HG02588 (cell line): ENCODE measurements at regions not wholly inside any gene's neighbourhood (a gene's known extent, or its start where the extent isn't known, plus 50 kb on each side); places are given as distances from the start of the nearest gene placed in this dataset.
"Not testable (repeated sequence)": the region's sequence is repeated elsewhere in the genome, so short reads cannot be mapped to it uniquely, and the experiment has no call there.

Source experiments
- ATAC-seq: cut with Tn5 transposase; IDR thresholded peaks from one replicate; pipeline ENCODE4 v1.9.1; 2021; ENCODE audit warnings: mild to moderate bottlenecking, moderate library complexity; ENCODE audit not compliant: unreplicated experiment

DNA sequence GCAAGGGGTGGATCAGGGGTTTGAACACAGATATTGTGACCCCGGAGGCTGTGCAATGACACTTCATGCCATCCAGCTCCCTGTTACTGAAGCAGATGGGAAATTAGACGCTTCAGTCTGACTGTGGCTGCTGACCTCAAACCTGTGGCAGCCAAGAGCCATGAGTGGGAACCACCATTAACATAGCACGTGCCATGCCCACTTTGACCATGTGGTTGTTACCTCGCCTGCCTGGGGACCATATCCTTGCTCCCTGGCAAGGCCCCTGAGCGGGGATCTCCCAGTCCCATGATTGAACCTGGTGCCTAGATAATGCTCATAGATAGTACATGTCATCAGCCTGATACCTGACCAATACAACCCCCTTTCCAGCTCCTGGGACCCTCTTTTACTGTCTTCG, 68.9 kb downstream of the CYP26B1 start:
- no peak for ATAC-seq

DNA sequence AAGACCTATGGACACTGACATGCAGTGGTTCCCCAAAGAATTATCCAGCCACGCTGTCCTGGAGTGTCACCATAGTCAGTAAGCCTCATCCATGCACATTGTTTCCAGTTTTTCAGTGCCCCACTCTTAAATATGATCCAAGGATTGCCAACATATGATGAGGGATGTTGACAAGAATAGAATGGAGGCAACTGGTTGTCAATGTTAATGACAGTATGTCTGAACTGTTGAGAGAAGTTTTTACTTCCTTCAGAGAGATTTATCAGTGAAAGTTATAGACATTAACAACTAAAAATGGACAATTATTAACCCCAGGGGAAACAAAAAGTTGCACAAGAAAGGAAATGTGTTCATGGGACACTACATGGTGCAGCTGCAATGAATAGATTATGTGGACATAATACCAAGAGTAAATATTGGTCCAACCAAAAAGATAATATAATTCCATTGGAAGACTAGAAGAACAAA, 69.9 kb downstream of the CYP26B1 start:
- ATAC-seq: no peak

DNA sequence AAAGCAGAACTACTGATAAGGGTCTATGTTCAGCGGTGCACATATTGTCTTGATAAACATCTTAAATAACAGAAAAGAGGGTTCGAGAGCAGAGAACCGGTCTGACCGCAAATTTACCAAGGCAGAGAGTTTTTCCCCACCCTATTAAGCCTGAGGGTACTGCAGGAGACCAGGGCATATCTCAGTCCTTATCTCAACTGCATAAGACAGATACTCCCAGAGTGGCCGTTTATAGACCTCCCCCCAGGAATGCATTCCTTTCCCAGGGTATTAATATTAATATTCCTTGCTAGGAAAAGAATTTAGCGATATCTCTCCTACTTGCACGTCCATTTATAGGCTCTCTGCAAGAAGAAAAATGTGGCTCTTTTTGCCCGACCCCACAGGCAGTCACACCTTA, 74.3 kb downstream of the CYP26B1 start:
- not testable (repeated sequence) for ATAC-seq

GRCh38 chr2:72064197-72064596, 83.5 kb downstream of the CYP26B1 start:
- ATAC-seq: not testable (repeated sequence)

DNA sequence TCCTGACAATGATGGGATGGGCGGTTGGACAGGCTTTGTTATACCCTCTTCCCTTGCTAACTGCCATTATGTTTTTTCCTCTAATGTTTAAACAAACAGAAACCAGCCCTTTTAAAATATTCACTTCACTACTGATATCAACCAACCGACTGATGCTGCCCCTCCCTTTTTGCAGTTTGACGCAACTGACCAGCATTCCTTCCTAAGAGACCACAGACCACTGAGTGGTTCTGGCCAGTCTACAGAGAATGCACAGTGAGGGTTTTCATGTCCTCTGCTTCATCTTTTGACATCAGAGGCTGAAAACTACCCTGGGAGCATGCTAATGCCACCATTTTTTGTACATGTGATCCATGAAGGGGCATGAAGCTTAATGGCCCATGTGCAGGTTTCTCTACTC, 85.3 kb downstream of the CYP26B1 start:
- no peak for ATAC-seq

- no peak for ATAC-seq
Measured at GRCh38 chr2:72057308-72057707, 90.4 kb downstream of the CYP26B1 start.

DNA sequence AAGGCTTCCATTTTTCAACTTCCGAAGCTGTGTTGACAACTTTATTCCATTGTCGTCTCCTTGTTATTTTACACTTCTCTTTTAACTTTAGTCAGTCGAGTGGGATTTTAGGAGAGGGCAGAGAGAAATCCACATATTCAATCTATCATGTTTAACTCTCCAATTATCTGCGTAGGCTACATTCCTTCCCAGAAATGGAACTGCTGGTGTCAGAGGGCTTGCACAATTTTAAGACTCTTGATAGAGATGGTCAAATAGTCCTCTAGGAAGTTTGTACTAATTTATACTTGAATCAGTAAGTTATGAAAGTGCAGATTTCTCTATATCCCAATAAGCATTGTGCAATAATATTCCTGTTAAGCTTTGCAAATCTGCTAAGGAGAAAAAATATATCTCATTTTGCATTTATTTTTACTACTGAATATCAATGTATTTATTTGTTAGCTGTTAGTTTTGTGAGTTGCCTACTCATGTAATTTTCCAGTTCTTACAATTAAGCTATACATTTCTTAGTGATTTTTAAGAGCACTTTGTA, 95.6 kb downstream of the CYP26B1 start:
- ATAC-seq: no peak

- no peak for ATAC-seq
Measured at GRCh38 chr2:72051204-72051603, 96.5 kb downstream of the CYP26B1 start.

GRCh38 chr2:72050734-72051133, 96.9 kb downstream of the CYP26B1 start:
- no peak for ATAC-seq

- ATAC-seq: no peak
Measured at GRCh38 chr2:72048881-72049477, 98.7 kb downstream of the CYP26B1 start.

GRCh38 chr2:72043985-72044384, 103.7 kb downstream of the CYP26B1 start:
- no peak for ATAC-seq

GRCh38 chr2:72041638-72042111, 106.0 kb downstream of the CYP26B1 start:
- ATAC-seq: no peak

DNA sequence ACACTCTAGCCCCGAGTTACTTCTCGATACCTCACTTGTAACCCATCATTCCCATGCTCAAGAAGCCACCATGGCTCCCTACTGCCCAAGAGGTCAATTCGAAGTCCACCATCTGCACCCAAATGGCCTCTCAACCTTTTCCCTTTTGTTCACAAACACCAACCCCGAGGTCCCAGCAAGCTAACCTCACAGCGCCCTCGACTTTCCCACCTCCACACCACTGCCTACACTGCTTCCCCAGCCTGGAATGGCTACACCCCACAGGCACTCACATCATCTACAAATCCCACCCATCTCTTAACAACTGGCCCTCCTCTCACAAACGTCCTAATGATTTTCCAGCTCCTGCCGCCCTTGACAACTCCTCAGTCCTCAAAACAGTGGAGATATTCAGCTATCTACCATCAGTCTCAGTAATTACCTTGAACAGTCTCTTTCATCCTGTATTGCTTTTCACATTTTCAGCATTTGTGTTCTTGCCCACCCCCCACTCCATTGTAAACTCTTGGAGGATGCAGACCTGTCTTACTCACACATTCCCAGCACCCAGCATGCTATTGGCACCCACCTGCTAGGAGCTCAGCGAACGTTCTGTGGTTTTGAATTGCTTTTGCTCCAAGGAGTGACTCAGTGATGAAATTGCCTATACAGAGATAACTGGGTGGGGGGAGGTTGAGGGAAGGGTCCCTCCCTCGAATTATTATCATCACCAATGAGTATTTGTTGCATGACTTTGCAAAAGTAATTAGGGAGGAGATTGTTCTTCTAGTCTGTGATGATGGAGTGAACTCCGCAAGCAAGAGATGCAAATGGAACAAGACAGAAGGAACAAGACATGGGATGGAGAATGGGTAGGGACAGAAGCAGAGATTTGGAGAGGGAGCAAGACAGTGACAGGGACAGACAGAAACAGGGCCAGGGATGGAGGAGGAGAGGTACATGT, 106.8 kb downstream of the CYP26B1 start:
- no peak for ATAC-seq

DNA sequence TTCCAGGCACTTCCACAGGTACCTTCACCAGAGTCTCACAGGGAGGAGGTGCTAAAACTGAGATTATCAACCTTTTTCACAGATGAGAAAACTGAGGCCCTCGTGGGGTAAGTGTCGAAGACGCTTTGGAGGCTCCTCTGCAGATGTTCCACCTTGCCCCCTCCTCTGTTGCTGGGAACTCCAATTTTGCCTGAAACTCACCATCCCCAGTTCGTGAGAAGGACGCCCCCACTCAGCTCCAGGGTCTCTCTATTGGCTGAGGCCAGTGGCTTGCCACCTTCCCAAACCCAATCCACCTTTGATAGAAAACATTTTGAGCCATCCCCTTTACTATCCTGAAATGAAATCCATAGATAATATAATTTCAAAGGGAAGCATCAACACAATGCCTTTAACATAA, 109.1 kb downstream of the CYP26B1 start:
- ATAC-seq: no peak

DNA sequence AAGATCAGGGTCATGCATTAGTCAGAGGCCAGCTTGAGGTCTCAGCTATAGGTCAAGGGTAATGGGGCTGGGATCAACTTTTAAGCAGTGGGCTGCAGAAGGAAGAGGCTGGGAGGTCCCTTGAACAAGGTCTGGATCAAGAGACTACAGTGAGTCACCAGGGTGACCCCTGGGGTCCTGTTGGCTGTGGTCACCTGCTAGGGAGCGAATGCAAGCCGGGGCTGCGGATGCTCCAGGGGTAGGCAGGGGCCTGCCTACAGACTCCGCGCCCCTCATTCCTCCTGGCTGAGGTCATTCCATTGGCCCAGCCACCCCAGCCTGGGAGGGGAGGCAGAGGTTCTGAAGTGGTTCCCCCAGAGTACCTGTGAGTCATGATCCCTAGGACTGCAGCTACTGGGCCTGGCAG, 110.4 kb downstream of the CYP26B1 start:
- ATAC-seq: no peak

- no peak for ATAC-seq
Measured at GRCh38 chr2:72036595-72036994, 111.1 kb downstream of the CYP26B1 start.

DNA sequence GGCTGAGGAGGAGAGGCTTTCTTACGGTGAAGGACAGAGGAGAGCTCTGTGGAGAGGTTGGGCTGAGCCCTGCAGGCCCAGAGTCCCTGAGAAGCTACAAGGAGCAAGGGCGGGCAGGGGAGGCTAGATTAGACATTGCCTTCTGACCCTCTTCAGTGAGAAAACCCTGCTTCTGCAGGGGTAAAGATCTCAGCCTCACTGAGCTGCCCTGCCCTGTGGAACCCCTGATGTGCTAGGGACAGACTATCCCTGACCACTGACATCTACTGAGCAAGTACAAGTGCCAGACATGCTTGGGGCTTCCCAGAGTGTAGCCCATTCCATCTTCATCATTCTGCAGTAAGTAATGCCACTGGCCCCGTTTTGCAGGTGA, 111.5 kb downstream of the CYP26B1 start:
- no peak for ATAC-seq

DNA sequence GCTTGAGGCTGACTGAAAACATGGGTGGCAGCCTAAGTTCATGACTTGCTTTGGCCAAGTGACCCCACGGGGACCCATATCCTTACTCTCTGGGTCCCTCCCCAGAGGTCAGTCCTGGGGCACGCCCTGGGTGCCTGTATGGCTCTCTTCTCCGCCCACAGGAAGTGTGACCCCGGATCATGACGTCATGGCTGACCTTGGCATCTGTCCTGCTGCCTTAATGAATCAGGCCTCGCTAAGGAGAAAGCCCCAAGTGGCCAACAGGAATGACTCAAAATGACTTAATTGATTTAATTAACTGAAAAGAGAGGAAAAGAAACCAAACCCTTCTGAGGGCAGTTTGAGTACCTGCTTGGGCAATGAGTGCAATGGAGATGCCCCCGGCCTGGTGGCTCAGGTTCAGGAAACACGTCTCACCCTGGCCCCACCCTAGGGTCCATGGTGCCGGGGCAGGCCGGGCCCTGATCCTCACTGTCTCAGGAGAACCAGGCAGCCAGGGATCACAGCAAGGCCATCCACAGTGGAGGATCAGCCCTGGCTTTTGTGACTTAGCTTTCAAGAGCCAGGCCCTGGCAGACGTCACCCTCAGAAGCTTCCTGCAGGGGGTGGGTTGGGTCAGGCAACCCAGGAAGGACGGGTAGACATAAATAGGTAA, 112.0 kb downstream of the CYP26B1 start:
- no peak for ATAC-seq

DNA sequence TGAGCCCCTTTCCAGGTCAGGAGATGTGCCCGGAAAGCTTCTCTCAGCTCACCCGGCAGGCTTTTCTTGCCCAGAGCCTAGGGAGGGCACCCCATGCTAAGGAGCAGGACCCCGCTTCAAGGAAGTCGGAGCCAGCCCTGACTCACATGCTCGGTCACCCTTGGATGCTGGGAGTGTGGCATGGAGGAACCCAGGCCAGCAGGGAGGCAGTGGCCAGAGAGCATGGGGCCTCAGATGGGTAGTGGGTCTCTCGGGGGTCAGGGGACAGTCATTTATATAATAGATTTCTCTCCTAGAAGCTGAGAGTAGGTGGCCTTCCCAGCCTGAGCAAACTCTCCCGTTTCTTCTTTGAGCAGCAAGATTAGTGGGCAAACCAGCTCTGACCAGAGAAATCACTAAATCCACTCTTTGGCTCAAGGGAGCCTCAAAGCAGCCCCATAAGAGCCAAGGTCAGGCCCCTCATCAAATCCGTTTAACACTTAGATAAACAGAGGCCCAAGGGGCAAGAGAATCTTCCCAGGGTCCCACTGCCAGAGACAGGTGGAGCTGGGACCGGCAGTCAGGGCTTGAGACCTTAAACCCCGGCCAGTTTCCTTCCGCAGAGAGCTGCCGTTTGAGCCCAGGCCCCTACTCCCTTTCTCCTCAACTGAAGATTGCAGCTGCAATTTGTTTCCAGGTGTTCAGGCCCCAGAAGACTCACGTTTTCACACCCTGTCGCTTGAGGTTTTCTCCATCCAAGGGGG, 113.1 kb downstream of the CYP26B1 start:
- ATAC-seq: no peak

DNA sequence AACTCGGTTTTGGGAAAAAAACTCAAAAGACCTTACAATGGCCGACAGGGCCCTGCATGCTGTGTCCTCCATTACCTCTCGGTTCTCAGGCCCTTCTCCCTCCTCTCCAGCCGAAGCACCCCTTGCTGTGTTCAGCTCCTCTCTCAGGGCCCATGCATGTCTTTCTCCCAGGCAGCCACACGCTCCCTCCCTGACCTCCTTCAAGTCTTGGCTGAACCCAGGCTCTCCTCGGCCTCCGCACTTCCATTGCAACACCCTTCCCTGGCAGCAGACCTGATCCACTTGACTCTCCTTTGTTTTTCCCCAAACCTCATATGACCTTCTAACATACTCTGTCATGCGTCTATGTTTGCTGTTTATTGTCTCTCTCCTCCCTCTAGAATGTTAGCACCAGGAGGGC, 114.0 kb downstream of the CYP26B1 start:
- ATAC-seq: no peak
